ENCODE measurements at regions not wholly inside any gene's neighbourhood (a gene's known extent, or its start where the extent isn't known, plus 50 kb on each side); places are given as distances from the start of the nearest gene placed in this dataset.
A peak's percentile ranks its signal among the peaks of the same experiment; 100 is the strongest.

GRCh38 chr11:134572741-134573675, 161.0 kb upstream of the B3GAT1 start:
- H3K4me3 ChIP-seq: no peak overlapping the region
- no peaks in the 10 kb centered on the region for H3K4me1 ChIP-seq (replicated peaks)
- no peaks in the 10 kb centered on the region for H3K9me3 ChIP-seq (replicated peaks)
- no peak for DNase-seq (ENCODE audit: low read depth in 1 of 2, low spot score in 2 of 2)
- no peaks in the 10 kb centered on the region for H3K36me3 ChIP-seq
- no peak overlapping the region for H3K27ac ChIP-seq
- no peaks in the 10 kb centered on the region for H3K27me3 ChIP-seq (replicated peaks)

- no peaks in the 10 kb centered on the region for H3K9me3 ChIP-seq (replicated peaks)
- H3K27ac ChIP-seq: no peak overlapping the region
- no peaks in the 10 kb centered on the region for H3K36me3 ChIP-seq
- no peaks in the 10 kb centered on the region for H3K27me3 ChIP-seq (replicated peaks)
- H3K4me3 ChIP-seq: no peak overlapping the region
- H3K4me1 ChIP-seq (replicated peaks): no peaks in the 10 kb centered on the region
- DNase-seq (ENCODE audit: low read depth in 1 of 2, low spot score in 2 of 2): no peak
Observed at GRCh38 chr11:134571301-134571700, 159.3 kb upstream of the B3GAT1 start.

GRCh38 chr11:134569195-134569594, 157.2 kb upstream of the B3GAT1 start:
- Histone ChIP-seq H3K36me3 (no peaks in the 10 kb centered on the region), H3K9me3 (replicated peaks) (no peaks in the 10 kb centered on the region), H3K4me1 (replicated peaks) (no peaks in the 10 kb centered on the region), H3K27me3 (replicated peaks) (no peaks in the 10 kb centered on the region), H3K4me3 (no peak overlapping the region), H3K27ac (no peak overlapping the region)
- no peak for DNase-seq (ENCODE audit: low read depth in 1 of 2, low spot score in 2 of 2)

- no peak overlapping the region for H3K4me3 ChIP-seq
- no peaks in the 10 kb centered on the region for H3K36me3 ChIP-seq
- H3K9me3 ChIP-seq (replicated peaks): no peaks in the 10 kb centered on the region
- no peaks in the 10 kb centered on the region for H3K4me1 ChIP-seq (replicated peaks)
- DNase-seq (ENCODE audit: low read depth in 1 of 2, low spot score in 2 of 2): peak in 1 of 2 experiments; percentile 7
- no peak overlapping the region for H3K27ac ChIP-seq
- no peaks in the 10 kb centered on the region for H3K27me3 ChIP-seq (replicated peaks)
Observed at GRCh38 chr11:134566311-134566710, 154.3 kb upstream of the B3GAT1 start.

GRCh38 chr11:134565343-134565891, 153.4 kb upstream of the B3GAT1 start:
- peak in 1 of 2 experiments; percentile 1 for DNase-seq (ENCODE audit: low read depth in 1 of 2, low spot score in 2 of 2)
- no peaks in the 10 kb centered on the region for H3K4me1 ChIP-seq (replicated peaks)
- no peak overlapping the region for H3K4me3 ChIP-seq
- H3K9me3 ChIP-seq (replicated peaks): no peaks in the 10 kb centered on the region
- no peak overlapping the region for H3K27ac ChIP-seq
- H3K36me3 ChIP-seq: no peaks in the 10 kb centered on the region
- no peaks in the 10 kb centered on the region for H3K27me3 ChIP-seq (replicated peaks)

GRCh38 chr11:134564472-134565200, 152.6 kb upstream of the B3GAT1 start:
- H3K4me1 ChIP-seq (replicated peaks): no peaks in the 10 kb centered on the region
- no peaks in the 10 kb centered on the region for H3K27me3 ChIP-seq (replicated peaks)
- no peak overlapping the region for H3K4me3 ChIP-seq
- H3K9me3 ChIP-seq (replicated peaks): no peaks in the 10 kb centered on the region
- H3K27ac ChIP-seq: no peak overlapping the region
- peak in 1 of 2 experiments; percentile 3 for DNase-seq (ENCODE audit: low read depth in 1 of 2, low spot score in 2 of 2)
- H3K36me3 ChIP-seq: no peaks in the 10 kb centered on the region

- no peaks in the 10 kb centered on the region for H3K36me3 ChIP-seq
- H3K4me1 ChIP-seq (replicated peaks): no peaks in the 10 kb centered on the region
- H3K27me3 ChIP-seq (replicated peaks): no peaks in the 10 kb centered on the region
- H3K27ac ChIP-seq: no peak overlapping the region
- no peak overlapping the region for H3K4me3 ChIP-seq
- peak in 1 of 2 experiments; percentile 16 for DNase-seq (ENCODE audit: low read depth in 1 of 2, low spot score in 2 of 2)
- H3K9me3 ChIP-seq (replicated peaks): no peaks in the 10 kb centered on the region
Observed at GRCh38 chr11:134562941-134563471, 151.0 kb upstream of the B3GAT1 start.

- Histone ChIP-seq H3K36me3 (no peaks in the 10 kb centered on the region), H3K4me3 (no peak overlapping the region), H3K9me3 (replicated peaks) (no peaks in the 10 kb centered on the region), H3K4me1 (replicated peaks) (no peaks in the 10 kb centered on the region), H3K27me3 (replicated peaks) (no peaks in the 10 kb centered on the region), H3K27ac (no peak overlapping the region)
- DNase-seq (ENCODE audit: low read depth in 1 of 2, low spot score in 2 of 2): peak in 1 of 2 experiments; percentile 1
Observed at GRCh38 chr11:134562196-134562595, 150.2 kb upstream of the B3GAT1 start.

GRCh38 chr11:134561331-134561720, 149.3 kb upstream of the B3GAT1 start:
- Histone ChIP-seq H3K9me3 (replicated peaks) (no peaks in the 10 kb centered on the region), H3K27ac (no peak overlapping the region)

GRCh38 chr11:134560566-134561330, 148.7 kb upstream of the B3GAT1 start:
- Histone ChIP-seq H3K4me1 (replicated peaks) (no peaks in the 10 kb centered on the region), H3K4me3 (no peak overlapping the region), H3K9me3 (replicated peaks) (no peaks in the 10 kb centered on the region), H3K36me3 (no peaks in the 10 kb centered on the region), H3K27ac (no peak overlapping the region), H3K27me3 (replicated peaks) (no peaks in the 10 kb centered on the region)
- DNase-seq (ENCODE audit: low read depth in 1 of 2, low spot score in 2 of 2): peak in 1 of 2 experiments; percentile 5

More at GRCh38 chr11:134561331-134561720, 149.3 kb upstream of the B3GAT1 start:
- DNase-seq (ENCODE audit: low read depth in 1 of 2, low spot score in 2 of 2): peak in 1 of 2 experiments; percentile 8
- no peaks in the 10 kb centered on the region for H3K36me3 ChIP-seq
- no peak overlapping the region for H3K4me3 ChIP-seq
- H3K27me3 ChIP-seq (replicated peaks): no peaks in the 10 kb centered on the region
- H3K4me1 ChIP-seq (replicated peaks): no peaks in the 10 kb centered on the region

GRCh38 chr11:134560066-134560465, 148.0 kb upstream of the B3GAT1 start:
- H3K27ac ChIP-seq: no peak overlapping the region
- H3K4me3 ChIP-seq: no peak overlapping the region
- H3K4me1 ChIP-seq (replicated peaks): no peaks in the 10 kb centered on the region
- peak in 1 of 2 experiments; percentile 5 for DNase-seq (ENCODE audit: low read depth in 1 of 2, low spot score in 2 of 2)
- no peaks in the 10 kb centered on the region for H3K27me3 ChIP-seq (replicated peaks)
- H3K36me3 ChIP-seq: no peaks in the 10 kb centered on the region
- H3K9me3 ChIP-seq (replicated peaks): no peaks in the 10 kb centered on the region

GRCh38 chr11:134559602-134559962, 147.5 kb upstream of the B3GAT1 start:
- Histone ChIP-seq H3K27me3 (replicated peaks) (no peaks in the 10 kb centered on the region), H3K36me3 (no peaks in the 10 kb centered on the region), H3K4me1 (replicated peaks) (no peaks in the 10 kb centered on the region), H3K9me3 (replicated peaks) (no peaks in the 10 kb centered on the region), H3K4me3 (no peak overlapping the region), H3K27ac (no peak overlapping the region)
- DNase-seq (ENCODE audit: low read depth in 1 of 2, low spot score in 2 of 2): peak in 1 of 2 experiments; percentile 18

GRCh38 chr11:134558916-134559601, 147.0 kb upstream of the B3GAT1 start:
- DNase-seq (ENCODE audit: low read depth in 1 of 2, low spot score in 2 of 2): no peak
- no peaks in the 10 kb centered on the region for H3K27me3 ChIP-seq (replicated peaks)
- no peaks in the 10 kb centered on the region for H3K9me3 ChIP-seq (replicated peaks)
- no peaks in the 10 kb centered on the region for H3K4me1 ChIP-seq (replicated peaks)
- no peak overlapping the region for H3K4me3 ChIP-seq
- H3K27ac ChIP-seq: no peak overlapping the region
- H3K36me3 ChIP-seq: no peaks in the 10 kb centered on the region
